AG04450 (cell line): ENCODE measurements at regions not wholly inside any gene's neighbourhood (a gene's known extent, or its start where the extent isn't known, plus 50 kb on each side); places are given as distances from the start of the nearest gene placed in this dataset.

Source experiments
- CTCF ChIA-PET: fragments of 300-600, 350-600 bp; formaldehyde crosslinking; extraction: SDS; loops from one replicate; lab custom pipeline; 2022; ENCODE audit warnings: antibody characterized with exemption, inconsistent platforms; lab: Charles Lee
- POLR2A ChIA-PET: fragments of 350-600 bp; formaldehyde crosslinking; extraction: SDS; loops from one replicate; lab custom pipeline; 2021; ENCODE audit warnings: antibody characterized with exemption, inconsistent platforms; lab: Yijun Ruan, JAX
- DNase-seq: peaks from one replicate; pipeline ENCODE4 v3.0.0-alpha.2; 2011; ENCODE audit warnings: low read depth, low spot score
- H3K27ac ChIP-seq: one replicate; pipeline ENCODE4 v1.5.1; 2012; ENCODE audit warnings: low read depth, low read length, control low read depth
- H3K27me3 ChIP-seq: one replicate; pipeline ENCODE4 v1.6.0; 2012; ENCODE audit warnings: low read length; ENCODE audit not compliant: control insufficient read depth, insufficient read depth
- H3K4me3 ChIP-seq: 2 replicates; pipeline ENCODE4 v1.5.1; 2011; ENCODE audit warnings: mild to moderate bottlenecking, low read depth, low read length, control low read depth
- H3K9me3 ChIP-seq: 2 replicates; pipeline ENCODE4 v1.5.1; 2012; ENCODE audit warnings: low read length; ENCODE audit not compliant: control insufficient read depth, insufficient read depth
- CTCF ChIP-seq: IDR thresholded peaks from 2 replicates; pipeline ENCODE4 v1.5.1; 2011; ENCODE audit warnings: low read depth, low read length, control low read depth, inconsistent platforms

- Histone ChIP-seq H3K27me3 (no peaks in the 10 kb centered on the region), H3K4me3 (no peak overlapping the region), H3K9me3 (no peaks in the 10 kb centered on the region), H3K27ac (no peak overlapping the region)
- ChIA-PET CTCF (no interaction called here), POLR2A (no interaction called here)
- no peak for DNase-seq
- no peak for TF ChIP-seq CTCF
Observed at GRCh38 chr3:168926426-168926825, 737.1 kb downstream of the MECOM start.

- no peaks in the 10 kb centered on the region for H3K27me3 ChIP-seq
- CTCF ChIA-PET = no interaction called here
- TF ChIP-seq CTCF = no peak
- POLR2A ChIA-PET = no interaction called here
- no peaks in the 10 kb centered on the region for H3K9me3 ChIP-seq
- DNase-seq = no peak
- H3K4me3 ChIP-seq = no peak overlapping the region
- no peak overlapping the region for H3K27ac ChIP-seq
Observed at GRCh38 chr3:168925568-168925967, 737.9 kb downstream of the MECOM start.

- CTCF ChIA-PET = interaction anchor here (0.7 to 1.2 kb wide), 2 partner anchors 37 to 49 kb away, joined by 3 to 5 read pairs; no protein-coding TSS in a partner anchor
- POLR2A ChIA-PET = interaction anchor here (0.6 kb wide), 1 partner anchor 234 kb away, joined by 4 read pairs; no protein-coding TSS in a partner anchor
- DNase-seq = no peak
- H3K9me3 ChIP-seq = no peaks in the 10 kb centered on the region
- no peak overlapping the region for H3K27ac ChIP-seq
- no peak for TF ChIP-seq CTCF
- H3K4me3 ChIP-seq = no peak overlapping the region
- no peaks in the 10 kb centered on the region for H3K27me3 ChIP-seq
Observed at GRCh38 chr3:168914662-168915061, 748.9 kb downstream of the MECOM start.

- no peak for TF ChIP-seq CTCF
- ChIA-PET POLR2A (no interaction called here), CTCF (no interaction called here)
Observed at GRCh38 chr3:168909260-168909659, 754.3 kb downstream of the MECOM start.

GRCh38 chr3:168895419-168895818 is 768.1 kb downstream of the MECOM start:
- POLR2A ChIA-PET = no interaction called here
- TF ChIP-seq CTCF = no peak
- Histone ChIP-seq H3K27me3 (no peaks in the 10 kb centered on the region), H3K9me3 (no peaks in the 10 kb centered on the region), H3K27ac (no peak overlapping the region), H3K4me3 (no peak overlapping the region)
- no peak for DNase-seq
- CTCF ChIA-PET = no interaction called here

More at GRCh38 chr3:168909260-168909659, 754.3 kb downstream of the MECOM start:
- Histone ChIP-seq H3K27me3 (no peaks in the 10 kb centered on the region), H3K27ac (no peak overlapping the region), H3K9me3 (no peaks in the 10 kb centered on the region), H3K4me3 (no peak overlapping the region)
- DNase-seq = no peak
